Liver (tissue), 8 donors: ENCODE measurements at regions not wholly inside any gene's neighbourhood (a gene's known extent, or its start where the extent isn't known, plus 50 kb on each side); places are given as distances from the start of the nearest gene placed in this dataset.

Experiments
- DNase-seq: peaks from one replicate; pipeline ENCODE4 v3.0.0-alpha.2; 2017; ENCODE audit warnings: low spot score
- H3K27ac ChIP-seq, 2 donors: one replicate each; pipeline ENCODE4 v1.7.0; 2013; ENCODE audit warnings: inconsistent platforms in 2 of 2, low read length in 2 of 2, control low read depth in 1 of 2, low read depth in 1 of 2, mild to moderate bottlenecking in 1 of 2
- H3K27me3 ChIP-seq, 4 donors: one replicate each; pipeline versions ENCODE4 v1.6.1 to v1.7.0; 2013; ENCODE audit warnings: low read length in 3 of 4, inconsistent platforms in 1 of 4, mild to moderate bottlenecking in 1 of 4, moderate library complexity in 1 of 4; ENCODE audit not compliant: control insufficient read depth in 4 of 4, insufficient read depth in 4 of 4
- H3K36me3 ChIP-seq, 4 donors: one replicate each; pipeline versions ENCODE4 v1.6.1 to v1.7.0; 2013; ENCODE audit warnings: low read length in 3 of 4, mild to moderate bottlenecking in 3 of 4, low read depth in 1 of 4, moderate library complexity in 1 of 4; ENCODE audit not compliant: control insufficient read depth in 4 of 4, insufficient read depth in 3 of 4
- H3K4me1 ChIP-seq, 4 donors: one replicate each; pipeline versions ENCODE4 v1.6.1 to v1.7.0; 2013; ENCODE audit warnings: low read length in 3 of 4, mild to moderate bottlenecking in 3 of 4, moderate library complexity in 1 of 4; ENCODE audit not compliant: control insufficient read depth in 4 of 4, insufficient read depth in 4 of 4
- H3K4me3 ChIP-seq, 3 donors: one replicate each; pipeline versions ENCODE4 v1.6.1 to v1.7.0; 2013; ENCODE audit warnings: low read length in 3 of 3, control low read depth in 1 of 3, low read depth in 1 of 3, mild to moderate bottlenecking in 1 of 3
- H3K9ac ChIP-seq, 2 donors: one replicate each; pipeline ENCODE4 v1.7.0; 2013; ENCODE audit warnings: low read length in 2 of 2, mild to moderate bottlenecking in 2 of 2, moderate library complexity in 2 of 2, control low read depth in 1 of 2, low read depth in 1 of 2
- H3K9me3 ChIP-seq, 4 donors: one replicate each; pipeline versions ENCODE4 v1.6.1 to v1.7.0; 2013; ENCODE audit warnings: low read length in 3 of 4; ENCODE audit not compliant: control insufficient read depth in 4 of 4
- ATF3 ChIP-seq: IDR thresholded peaks from 2 replicates; pipeline ENCODE4 v1.6.1; 2016; ENCODE audit warnings: antibody characterized with exemption
- CTCF ChIP-seq: fragments of 150-350 bp; IDR thresholded peaks from 2 replicates; pipeline ENCODE4 v1.5.1; 2017; ENCODE audit warnings: improper control_type of control experiment, low read depth, low read length; ENCODE audit not compliant: missing input control
- EGR1 ChIP-seq, 2 donors: IDR thresholded peaks; 2 replicates each; pipeline ENCODE4 v1.6.1; 2016 to 2018; ENCODE audit warnings: antibody characterized with exemption in 2 of 2, low read depth in 2 of 2
- FOXA1 ChIP-seq: IDR thresholded peaks from 2 replicates; pipeline ENCODE4 v1.6.1; 2016; ENCODE audit warnings: antibody characterized with exemption
- FOXA2 ChIP-seq: IDR thresholded peaks from 2 replicates; pipeline ENCODE4 v1.6.1; 2016; ENCODE audit warnings: antibody characterized with exemption
- GABPA ChIP-seq, 2 donors: IDR thresholded peaks in 1 of 2; conservative IDR thresholded peaks in 1 of 2; 2 replicates each; pipeline ENCODE4 v1.6.1; 2016; ENCODE audit warnings: antibody characterized with exemption in 2 of 2, mild to moderate bottlenecking in 1 of 2, moderate library complexity in 1 of 2
- HNF4G ChIP-seq: IDR thresholded peaks from 2 replicates; pipeline ENCODE4 v1.6.1; 2016; ENCODE audit warnings: antibody characterized with exemption
- JUND ChIP-seq, 2 donors: IDR thresholded peaks; 2 replicates each; pipeline ENCODE4 v1.6.1; 2016; ENCODE audit warnings: antibody characterized with exemption in 2 of 2
- MAX ChIP-seq: IDR thresholded peaks from 2 replicates; pipeline ENCODE4 v1.6.1; 2016; ENCODE audit warnings: antibody characterized with exemption
- NR2F2 ChIP-seq: IDR thresholded peaks from 2 replicates; pipeline ENCODE4 v1.6.1; 2016; ENCODE audit warnings: antibody characterized with exemption
- RAD21 ChIP-seq, 2 donors: IDR thresholded peaks; 2 replicates each; pipeline ENCODE4 v1.6.1; 2016; ENCODE audit warnings: antibody characterized with exemption in 2 of 2, mild to moderate bottlenecking in 2 of 2
- REST ChIP-seq: IDR thresholded peaks from 2 replicates; pipeline ENCODE4 v1.6.1; 2016; ENCODE audit warnings: antibody characterized with exemption, mild to moderate bottlenecking
- RXRA ChIP-seq, 2 donors: IDR thresholded peaks; 2 replicates each; pipeline ENCODE4 v1.6.1; 2017 to 2018; ENCODE audit warnings: antibody characterized with exemption in 2 of 2, mild to moderate bottlenecking in 1 of 2
- SP1 ChIP-seq: IDR thresholded peaks from 2 replicates; pipeline ENCODE4 v1.6.1; 2018; ENCODE audit warnings: antibody characterized with exemption, mild to moderate bottlenecking
- TAF1 ChIP-seq: conservative IDR thresholded peaks from 2 replicates; pipeline ENCODE4 v1.6.1; 2016; ENCODE audit warnings: antibody characterized with exemption, mild to moderate bottlenecking
- YY1 ChIP-seq: IDR thresholded peaks from 2 replicates; pipeline ENCODE4 v1.6.1; 2016; ENCODE audit warnings: antibody characterized with exemption, mild to moderate bottlenecking
- ZBTB33 ChIP-seq: IDR thresholded peaks from 2 replicates; pipeline ENCODE4 v1.6.1; 2016; ENCODE audit warnings: antibody characterized with exemption
- WGBS: extraction: QIAGEN DNeasy Blood & Tissue Kit; methylation state at CpG from one replicate; pipeline ENCODE4 v1.1.7; 2013; 5-methylcytosine and 5-hydroxymethylcytosine counted together
- donor health status: healthy.
- donor health status: healthy.
- donor health status: healthy.
- donor health status: healthy.
- donor health status: healthy.

GRCh38 chr4:3708103-3708510 lies 58.1 kb upstream of the ADRA2C start:
- TF ChIP-seq ZBTB33 (no peak), HNF4G (no peak), FOXA2 (no peak), JUND (IDR thresholded peaks at IDR 0.05) (no peak), GABPA (IDR thresholded peaks at IDR 0.05 in 1 of 2, conservative IDR thresholded peaks at IDR 0.05 in 1 of 2) (no peak), REST (no peak), RXRA (IDR thresholded peaks at IDR 0.05) (no peak), NR2F2 (no peak), SP1 (no peak), YY1 (no peak), MAX (no peak)
- Histone ChIP-seq H3K27me3 (peaks cover 0 to 2% (median 0%) of the 10 kb centered on the region in 4 donors), H3K9ac (no peak overlapping the region), H3K36me3 (no peaks in the 10 kb centered on the region), H3K27ac (no peak overlapping the region), H3K9me3 (no peaks in the 10 kb centered on the region), H3K4me3 (no peak overlapping the region), H3K4me1 (no peaks in the 10 kb centered on the region)
- no peak for DNase-seq
- 65% methylated on average over 14 of the region's 14 CpGs for WGBS

GRCh38 chr4:3707423-3708102 lies 58.6 kb upstream of the ADRA2C start:
- 79% methylated on average over 17 of the region's 17 CpGs for WGBS
- Histone ChIP-seq H3K36me3 (no peaks in the 10 kb centered on the region), H3K4me1 (no peaks in the 10 kb centered on the region), H3K9ac (no peak overlapping the region), H3K27ac (no peak overlapping the region), H3K27me3 (peaks cover 0 to 2% (median 0%) of the 10 kb centered on the region in 4 donors), H3K9me3 (no peaks in the 10 kb centered on the region), H3K4me3 (no peak overlapping the region)
- TF ChIP-seq JUND (IDR thresholded peaks at IDR 0.05) (no peak), CTCF (no peak), TAF1 (no peak), MAX (no peak), RAD21 (IDR thresholded peaks at IDR 0.05) (no peak), ZBTB33 (no peak), SP1 (no peak), YY1 (no peak), ATF3 (no peak), FOXA1 (no peak), EGR1 (IDR thresholded peaks at IDR 0.05; ENCODE audit: low read depth in 2 of 2) (no peak), HNF4G (no peak), GABPA (IDR thresholded peaks at IDR 0.05 in 1 of 2, conservative IDR thresholded peaks at IDR 0.05 in 1 of 2) (no peak)
- no peak for DNase-seq
